ENCODE measurements at regions not wholly inside any gene's neighbourhood (a gene's known extent, or its start where the extent isn't known, plus 50 kb on each side); places are given as distances from the start of the nearest gene placed in this dataset.

DNA sequence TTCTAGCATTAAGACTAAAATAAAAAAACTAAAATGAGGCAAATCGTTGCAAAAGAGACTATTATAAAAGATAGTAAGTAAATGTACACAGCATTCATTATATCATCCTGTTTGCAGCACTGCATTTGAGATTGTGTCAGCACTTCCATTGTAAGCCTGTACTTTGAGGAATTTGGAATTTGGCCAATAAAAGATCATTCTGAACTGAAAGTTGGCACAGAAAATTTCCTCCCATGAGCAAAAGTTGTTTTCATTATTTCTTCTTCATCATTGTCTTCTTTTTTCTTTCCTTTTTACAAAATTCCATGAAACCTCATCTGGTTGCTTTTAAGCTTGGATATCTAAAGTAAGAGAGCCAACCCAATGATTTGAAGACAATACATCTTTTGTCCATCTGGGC, 199.3 kb upstream of the ADAMTSL1 start:
- TF ChIP-seq, protein P1, sequence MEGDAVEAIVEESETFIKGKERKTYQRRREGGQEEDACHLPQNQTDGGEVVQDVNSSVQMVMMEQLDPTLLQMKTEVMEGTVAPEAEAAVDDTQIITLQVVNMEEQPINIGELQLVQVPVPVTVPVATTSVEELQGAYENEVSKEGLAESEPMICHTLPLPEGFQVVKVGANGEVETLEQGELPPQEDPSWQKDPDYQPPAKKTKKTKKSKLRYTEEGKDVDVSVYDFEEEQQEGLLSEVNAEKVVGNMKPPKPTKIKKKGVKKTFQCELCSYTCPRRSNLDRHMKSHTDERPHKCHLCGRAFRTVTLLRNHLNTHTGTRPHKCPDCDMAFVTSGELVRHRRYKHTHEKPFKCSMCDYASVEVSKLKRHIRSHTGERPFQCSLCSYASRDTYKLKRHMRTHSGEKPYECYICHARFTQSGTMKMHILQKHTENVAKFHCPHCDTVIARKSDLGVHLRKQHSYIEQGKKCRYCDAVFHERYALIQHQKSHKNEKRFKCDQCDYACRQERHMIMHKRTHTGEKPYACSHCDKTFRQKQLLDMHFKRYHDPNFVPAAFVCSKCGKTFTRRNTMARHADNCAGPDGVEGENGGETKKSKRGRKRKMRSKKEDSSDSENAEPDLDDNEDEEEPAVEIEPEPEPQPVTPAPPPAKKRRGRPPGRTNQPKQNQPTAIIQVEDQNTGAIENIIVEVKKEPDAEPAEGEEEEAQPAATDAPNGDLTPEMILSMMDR (conservative IDR thresholded peaks at IDR 0.05; ENCODE audit: low read depth, low read length) = no peak
- TF ChIP-seq EZH2 (IDR thresholded peaks at IDR 0.05; ENCODE audit: low read length, unreplicated experiment) (no peak), EZH2phosphoT487 (IDR thresholded peaks at IDR 0.05; ENCODE audit: borderline replicate concordance, low read length) (no peak)
